HG02798 (cell line): ENCODE measurements at regions not wholly inside any gene's neighbourhood (a gene's known extent, or its start where the extent isn't known, plus 50 kb on each side); places are given as distances from the start of the nearest gene placed in this dataset.

Experiments
- ATAC-seq: cut with Tn5 transposase; IDR thresholded peaks from one replicate; pipeline ENCODE4 v1.9.1; 2021; ENCODE audit warnings: mild to moderate bottlenecking; ENCODE audit not compliant: unreplicated experiment, poor library complexity

DNA sequence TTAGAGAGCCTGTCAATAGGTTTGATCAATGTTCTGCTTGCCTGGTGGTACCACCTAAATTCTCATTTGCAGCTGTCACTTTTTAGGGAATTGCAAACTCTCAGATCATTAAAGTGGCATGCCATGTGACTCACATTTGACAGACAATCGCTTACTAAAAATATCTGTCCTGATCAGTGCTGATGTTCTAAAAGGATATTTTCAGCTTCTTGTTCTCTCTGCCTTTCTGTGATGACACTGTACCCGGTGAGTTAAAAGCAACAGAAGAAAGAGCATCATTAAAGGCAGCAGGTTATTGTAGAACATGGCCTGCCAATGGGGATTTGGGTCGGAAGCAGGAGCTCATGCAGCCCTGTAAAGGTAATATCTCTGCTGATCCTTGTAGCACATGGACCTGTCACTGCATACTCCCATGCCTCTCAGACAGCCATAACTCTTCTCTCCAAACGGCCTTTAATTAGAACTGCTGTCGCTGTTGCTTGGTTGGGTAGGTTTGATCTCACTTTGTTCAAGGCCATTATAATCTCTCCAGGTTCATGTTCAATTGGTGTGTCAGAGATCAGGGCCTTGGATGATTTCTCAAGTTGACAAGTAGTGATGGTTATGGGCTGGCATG, 441.3 kb upstream of the DEPDC1 start:
- ATAC-seq, result no peak

DNA sequence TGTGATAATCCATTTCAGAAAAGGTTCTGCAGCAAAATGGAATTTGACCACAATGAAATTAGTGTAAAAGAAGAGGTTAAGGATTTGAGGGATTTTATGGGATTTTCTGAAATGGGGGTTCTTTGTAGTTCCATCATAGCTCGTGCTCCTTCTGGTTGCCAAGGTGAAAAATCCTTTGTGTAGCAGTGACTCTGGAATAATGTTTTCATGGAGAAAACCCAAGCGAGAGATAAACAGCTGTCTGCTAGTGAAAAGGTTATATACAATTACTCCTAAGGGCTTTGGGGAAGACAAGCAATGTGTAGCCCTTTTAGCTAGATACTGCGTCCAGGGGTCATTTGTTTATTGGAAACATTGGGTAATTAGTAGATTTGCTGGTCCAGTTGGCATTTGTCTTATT, 453.2 kb upstream of the DEPDC1 start:
- ATAC-seq, result no peak

DNA sequence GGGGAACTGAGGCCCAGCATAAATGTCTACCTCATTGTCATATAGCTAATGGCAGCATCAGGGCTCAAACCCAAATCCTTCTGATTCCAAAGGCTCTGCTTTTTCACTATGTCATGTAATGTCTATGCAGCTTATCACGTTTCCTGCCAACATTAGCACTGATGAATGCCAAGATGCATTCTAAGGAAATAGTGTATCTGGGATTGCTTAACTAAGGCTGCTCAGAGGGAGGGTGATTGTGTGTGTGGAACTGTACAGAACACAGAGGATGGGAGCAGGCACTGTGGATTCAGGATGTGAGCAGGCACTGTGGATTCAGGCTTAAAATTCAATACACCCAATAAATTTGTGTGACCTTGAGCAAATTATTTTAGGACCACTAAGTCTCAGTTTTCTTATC, 456.4 kb upstream of the DEPDC1 start:
- ATAC-seq, result no peak

DNA sequence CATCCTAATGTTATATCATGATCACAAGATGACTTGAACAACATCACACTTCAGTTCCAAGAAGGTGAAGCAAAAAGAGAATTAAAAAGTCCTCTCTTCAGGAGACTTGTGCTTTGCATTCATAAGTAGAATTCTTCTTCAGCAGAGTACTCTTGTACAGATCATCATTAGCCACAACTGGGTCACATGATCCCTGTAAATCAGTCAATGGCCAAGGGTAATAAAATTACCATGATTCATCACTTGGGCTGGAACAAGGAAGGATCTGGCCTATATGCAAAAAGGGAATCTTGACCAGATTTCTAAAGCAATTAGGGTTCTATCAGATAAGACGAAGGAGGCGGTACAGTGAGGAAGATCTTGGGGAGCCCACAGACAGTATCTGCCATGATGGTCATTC, 458.0 kb upstream of the DEPDC1 start:
- no peak for ATAC-seq

DNA sequence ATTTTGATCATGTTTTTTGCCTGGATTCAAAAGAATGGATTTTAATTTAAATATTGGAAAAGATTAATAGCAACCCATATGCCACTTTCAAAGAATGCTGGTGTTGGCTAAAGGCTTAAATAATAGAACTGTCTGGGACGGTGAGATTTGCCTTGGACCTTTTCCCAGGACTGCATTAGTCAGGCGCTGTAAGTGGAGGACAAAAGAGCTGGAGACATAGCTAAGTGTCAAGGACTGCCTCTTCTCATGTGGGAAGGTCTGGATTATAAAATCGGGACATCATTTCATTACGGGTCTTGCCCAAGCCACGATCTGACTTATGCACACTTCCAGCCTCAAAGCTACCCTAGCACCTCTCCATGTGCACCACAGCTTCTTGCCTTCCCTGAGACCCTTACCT, 458.5 kb upstream of the DEPDC1 start:
- ATAC-seq, result no peak

DNA sequence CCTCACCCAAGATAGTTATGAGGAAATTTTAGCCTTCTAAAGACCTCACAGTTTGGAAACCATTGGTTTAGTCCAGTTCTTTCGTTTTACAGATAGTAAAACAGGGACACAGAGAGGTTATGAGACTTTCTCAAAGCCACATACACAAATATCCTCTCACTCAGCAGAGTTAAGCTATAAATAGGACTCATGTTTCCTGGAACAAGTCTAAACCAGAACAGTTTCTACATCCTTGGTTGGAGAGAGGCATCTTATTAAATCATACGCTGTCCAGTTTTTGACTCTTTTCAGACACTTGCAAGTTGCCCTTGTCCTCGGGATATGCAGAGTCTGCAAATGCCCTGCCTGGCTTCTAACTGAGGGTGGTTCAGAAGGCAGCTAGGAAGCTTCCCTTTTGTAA, 462.1 kb upstream of the DEPDC1 start:
- no peak for ATAC-seq

DNA sequence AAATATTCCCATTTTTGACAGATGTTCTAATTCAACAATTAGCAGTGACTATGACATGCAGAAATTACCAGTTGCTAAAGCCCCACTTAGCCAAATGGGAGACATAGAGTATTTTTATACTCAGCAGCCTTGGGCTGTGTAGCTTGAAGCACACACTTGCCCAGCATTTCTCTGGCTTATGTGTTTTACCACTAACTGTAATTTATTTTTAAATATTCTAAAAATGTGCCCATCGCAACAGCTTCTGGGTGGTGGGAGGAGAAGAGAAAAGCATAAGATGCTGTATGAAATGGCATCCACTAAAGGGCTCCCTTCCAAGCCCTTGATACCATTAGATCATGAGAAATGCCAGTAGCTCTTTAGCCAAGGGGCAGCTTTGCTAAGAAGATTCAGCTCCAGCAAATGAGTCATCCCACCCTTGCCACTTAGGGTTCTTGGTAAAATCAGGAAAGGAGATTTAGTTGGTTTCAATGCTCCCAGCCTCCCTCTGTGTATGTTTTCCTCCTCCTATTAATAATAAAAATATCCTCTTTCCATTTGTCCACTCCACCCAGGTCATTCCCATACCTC, 462.7 kb upstream of the DEPDC1 start:
- ATAC-seq, result no peak

DNA sequence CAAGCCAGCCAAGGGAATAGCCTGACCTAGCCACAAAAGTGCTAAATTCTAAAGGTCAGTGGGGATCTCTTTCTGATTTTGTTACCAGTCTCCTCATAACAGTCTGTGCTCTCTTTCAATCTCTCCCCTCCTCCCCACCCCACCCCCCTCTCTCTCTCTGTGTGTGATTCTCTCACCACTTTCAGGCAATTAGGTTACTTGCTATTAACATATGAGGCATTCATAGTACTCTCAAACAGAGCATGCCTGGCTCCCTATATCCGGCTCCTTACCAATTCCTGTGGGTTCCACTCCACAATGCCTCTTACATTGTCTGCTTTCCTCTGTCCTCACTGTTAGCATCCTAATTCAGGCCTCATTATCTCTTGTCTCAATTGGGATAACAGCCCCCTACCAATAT, 464.3 kb upstream of the DEPDC1 start:
- no peak for ATAC-seq

DNA sequence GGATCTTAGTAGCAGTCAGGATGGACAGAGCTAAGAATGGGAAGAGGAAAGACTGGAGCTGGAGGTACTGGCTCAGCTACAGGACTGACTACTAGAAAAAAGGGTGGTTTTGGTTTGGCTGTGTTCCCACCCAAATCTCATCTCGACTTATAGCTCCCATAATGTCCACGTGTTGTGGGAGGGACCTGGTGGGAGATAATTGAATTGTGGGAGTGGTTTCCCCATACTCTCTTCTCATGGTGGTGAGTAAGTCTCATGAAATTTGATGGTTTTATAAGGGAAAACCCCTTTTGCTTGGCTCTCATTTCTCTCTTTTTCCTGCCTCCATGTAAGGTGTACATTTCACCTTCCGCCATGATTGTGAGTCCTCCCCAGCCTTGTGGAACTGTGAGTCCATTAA, 466.5 kb upstream of the DEPDC1 start:
- ATAC-seq, result no peak

DNA sequence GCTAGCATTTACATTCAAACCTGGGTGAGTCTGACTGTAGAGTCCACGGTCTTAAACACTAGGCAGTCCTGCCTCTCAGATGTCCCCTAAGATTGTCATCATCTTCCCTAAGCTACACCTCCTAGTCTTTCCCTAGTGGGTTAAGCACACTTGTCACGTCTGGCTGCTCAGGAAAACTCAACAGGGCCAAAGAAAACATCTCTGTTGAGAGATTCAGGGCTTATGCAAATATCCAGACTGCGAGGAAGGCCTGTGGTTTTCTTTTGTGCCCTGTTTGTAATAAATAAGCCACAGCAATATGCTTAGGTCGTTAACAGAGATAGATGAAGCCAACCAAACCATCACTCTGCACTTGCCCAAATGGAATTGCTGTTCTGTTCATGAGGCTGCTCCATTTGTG, 472.6 kb upstream of the DEPDC1 start:
- no peak for ATAC-seq

DNA sequence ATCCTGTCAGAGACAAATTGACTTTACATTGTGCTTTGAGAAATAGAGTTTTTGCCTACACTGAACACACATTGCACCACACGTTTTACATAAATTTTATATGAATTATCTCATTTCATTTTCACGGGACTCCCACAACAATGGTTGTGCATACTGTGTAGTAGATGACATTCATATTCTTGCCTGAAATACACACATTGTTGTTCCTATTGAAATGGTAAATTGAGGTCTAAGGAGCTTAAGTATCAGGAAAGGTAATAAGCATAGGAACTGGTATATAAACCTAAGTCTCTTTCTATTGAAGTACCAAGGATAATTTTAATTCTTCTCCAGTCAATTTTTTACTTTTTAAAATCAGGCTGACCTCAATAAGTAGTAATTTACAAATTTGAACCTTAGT, 473.7 kb upstream of the DEPDC1 start:
- no peak for ATAC-seq

DNA sequence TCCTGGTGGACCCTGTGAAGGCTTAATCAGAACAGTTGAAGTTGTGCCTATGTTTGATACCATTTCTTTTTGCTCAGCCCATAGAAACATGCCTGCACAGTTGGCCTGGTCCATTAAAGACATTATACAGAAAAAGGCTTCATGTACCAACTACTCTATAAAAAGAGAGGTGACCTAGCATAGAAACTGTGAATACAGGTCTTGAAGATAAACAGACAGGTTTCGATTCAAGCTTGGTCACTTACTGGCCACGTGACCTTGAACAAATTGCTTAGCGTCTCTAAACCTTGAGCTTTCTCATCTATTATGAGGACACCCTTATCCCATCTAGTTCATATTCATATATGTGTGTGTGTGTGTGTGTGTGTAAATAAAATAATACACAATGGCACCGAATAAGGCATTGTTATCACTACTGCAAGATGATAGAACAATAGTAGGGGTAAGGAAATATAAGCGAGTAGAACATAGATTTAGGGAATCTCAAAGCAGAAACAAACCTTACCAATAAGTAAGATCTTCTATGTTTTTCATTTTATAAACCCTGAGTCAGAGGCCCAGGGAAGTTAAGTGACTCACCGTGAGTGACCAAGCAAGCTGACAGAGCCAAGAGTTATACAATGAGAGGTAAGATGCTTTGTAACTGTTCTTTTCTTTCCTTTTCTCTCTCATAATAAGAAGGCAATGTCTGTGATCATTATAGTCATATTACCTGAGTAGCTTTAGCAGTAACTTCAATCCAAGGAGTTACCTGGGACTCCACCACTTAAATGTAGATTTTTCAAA, 476.8 kb upstream of the DEPDC1 start:
- ATAC-seq, result no peak

DNA sequence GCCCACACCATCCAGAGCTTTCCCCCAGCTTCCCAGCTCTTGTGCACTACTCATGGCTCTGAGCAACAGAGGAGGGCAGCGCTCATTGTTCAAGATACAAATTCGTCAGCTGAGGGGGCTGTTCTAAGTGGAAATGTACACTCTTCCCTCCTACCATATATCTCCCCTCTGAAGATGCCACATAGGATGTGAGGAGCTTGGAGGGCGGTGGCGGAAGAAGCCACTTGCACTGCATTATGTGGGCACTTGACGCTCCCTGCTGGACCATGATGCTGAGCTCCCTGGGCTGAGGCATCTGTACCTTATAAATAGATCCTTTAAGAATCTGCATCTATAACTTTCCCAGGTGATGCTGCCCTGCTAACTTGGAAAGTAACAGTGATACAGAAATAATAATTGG, 477.6 kb upstream of the DEPDC1 start:
- ATAC-seq, result no peak

DNA sequence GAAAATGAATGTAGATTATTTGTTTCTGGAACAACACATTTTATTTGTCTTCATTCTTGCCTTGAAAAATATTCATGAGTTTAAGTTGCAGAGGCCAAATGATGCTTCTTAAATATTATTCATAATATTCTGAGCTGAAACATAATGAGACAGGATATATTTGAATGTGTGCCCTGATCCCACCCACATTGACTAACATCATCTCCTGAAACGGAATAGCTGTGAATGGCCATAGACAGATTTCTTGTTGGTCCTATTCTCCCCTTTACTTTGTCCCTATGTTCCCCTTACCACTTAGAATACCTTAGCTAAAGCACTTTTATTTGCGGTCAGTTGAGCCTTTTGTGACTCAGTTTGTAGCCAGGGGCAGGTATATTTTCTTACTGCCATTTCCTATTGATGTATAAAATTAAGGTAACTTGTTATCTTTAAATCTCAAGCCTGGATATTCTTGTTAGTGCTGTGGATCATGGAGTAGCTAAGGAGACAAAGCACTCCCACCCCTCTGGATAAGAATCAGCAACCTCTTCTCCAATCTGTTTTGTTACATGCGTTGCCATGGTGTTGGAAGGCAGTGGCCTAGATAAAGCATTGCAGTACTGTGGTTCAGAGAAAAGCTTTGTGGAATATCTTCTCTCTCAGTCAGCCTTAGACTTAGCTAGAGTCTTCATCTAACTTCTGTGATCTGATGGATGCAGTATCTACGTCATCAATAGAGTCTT, 478.5 kb upstream of the DEPDC1 start:
- ATAC-seq, result no peak

DNA sequence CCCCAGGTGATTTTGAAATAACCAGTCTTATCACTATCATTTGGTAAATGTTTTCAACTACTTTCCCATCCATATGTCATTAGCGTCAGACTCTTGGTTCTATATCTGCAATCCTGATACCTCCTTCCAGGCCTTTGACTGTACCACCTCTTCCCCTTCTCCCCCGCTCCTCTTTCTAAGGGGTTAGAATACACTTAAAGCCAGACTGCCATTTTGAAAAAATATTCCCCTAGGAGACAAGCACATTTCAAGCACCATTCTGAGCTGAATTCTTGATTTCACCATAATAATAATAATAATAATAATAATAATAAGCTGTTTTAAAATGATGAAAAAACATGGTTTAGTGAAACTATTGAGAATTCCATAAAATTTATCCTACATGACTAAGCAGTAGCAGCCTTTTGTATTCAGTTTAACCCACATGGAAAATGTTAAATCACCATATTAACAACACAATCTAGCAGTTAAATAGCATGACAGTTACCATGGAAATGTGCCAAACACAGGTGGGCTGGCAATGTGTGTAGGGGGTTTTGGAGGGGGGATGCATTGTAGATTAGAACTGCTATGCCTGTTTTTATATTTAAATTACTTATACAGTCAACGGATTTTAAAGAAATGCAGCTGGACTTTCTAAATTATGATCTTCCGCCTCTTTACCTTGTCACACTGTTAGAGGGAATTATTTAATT, 480.2 kb upstream of the DEPDC1 start:
- no peak for ATAC-seq

DNA sequence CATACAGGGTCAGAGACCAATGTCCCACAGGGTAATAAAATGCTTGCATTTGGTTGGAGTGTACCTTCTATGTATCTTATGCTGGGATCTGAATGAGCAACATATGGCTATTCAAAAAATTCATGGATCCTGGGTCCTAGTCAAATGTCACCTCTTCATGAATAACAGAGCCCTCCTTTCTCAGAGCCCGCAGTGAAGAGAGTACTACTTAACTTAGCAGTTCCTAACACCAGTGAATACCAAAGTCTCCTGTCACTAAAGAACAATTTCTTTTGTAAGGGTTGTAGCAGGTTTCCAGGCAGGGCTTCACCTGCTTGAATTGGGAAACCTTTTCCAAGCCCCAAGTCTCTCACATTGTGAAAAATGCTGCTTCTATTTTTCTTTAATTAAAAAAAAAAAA, 483.0 kb upstream of the DEPDC1 start:
- no peak for ATAC-seq

DNA sequence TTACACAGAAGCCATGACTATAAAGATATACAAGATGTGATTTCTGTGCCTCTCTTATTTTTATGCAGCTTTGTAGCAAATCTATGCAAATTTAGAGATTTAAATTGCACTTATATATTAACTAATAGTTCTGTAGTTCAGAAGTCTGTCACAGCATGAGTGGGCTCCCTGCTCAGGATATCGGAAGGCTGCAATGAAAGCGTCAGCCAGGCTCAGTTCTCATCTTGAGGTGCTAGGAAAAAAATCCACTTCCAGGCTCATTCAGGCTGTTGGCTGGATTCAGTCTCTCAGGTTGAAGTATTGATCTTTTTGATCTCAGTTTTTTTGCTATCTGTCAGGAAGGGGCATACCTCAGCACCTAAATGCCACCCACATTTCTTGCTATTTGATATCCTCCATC, 487.4 kb upstream of the DEPDC1 start:
- no peak for ATAC-seq

DNA sequence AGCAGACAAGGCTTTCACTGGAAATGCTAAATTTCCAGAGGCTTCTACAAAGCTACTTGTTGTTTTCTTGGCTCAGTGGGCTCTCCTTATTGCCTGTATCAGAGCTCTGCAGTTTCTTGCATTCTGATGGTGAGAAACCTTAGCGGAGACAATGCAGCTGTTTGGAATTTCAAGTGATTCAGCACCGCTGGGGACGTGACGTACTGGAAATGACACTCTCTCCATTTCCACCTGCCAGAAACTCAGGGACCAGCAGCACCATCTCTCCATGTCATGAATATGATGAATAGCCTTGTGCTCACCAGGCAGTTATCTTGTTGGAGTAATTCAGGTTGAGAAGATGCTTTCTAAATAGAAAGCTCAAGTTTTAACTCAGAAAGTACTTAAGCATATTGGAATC, 497.2 kb upstream of the DEPDC1 start:
- ATAC-seq, result no peak

DNA sequence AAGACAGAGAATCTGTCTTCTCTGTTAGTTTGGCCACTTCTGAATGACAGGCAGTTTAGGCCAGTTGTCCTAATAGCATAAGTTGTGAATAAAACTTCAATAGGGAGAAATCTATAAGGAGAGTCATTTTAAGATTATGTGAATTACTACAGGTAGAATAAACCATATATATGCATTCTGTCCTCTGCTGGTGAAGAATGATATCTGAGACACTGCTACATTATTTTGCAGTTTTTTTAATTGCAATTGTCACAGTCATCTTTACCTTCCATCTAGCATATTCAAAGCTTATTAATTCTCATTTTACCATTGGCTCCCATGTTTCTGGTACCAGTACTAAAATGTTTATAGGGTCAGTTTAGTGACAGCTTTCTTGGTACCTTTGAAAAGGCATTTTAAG, 519.6 kb upstream of the DEPDC1 start:
- ATAC-seq, result no peak

DNA sequence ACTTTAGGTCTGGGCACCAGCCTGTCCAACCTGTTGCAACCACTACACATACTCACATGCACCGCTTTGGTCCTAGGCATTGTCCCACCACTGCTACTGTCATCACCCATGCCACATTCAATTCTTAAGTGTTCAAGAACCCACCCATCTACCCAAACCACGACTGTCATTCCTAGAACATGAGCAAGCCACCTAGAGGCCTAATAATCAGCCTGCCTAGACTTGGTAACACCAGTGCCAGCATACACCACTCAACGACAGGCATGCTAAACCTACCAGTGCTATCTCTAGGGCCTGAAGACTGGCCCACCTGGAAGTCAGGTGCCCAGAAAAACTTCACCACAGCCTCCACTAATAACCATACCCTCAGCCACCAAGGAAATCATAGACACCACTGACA, 532.8 kb upstream of the DEPDC1 start:
- no peak for ATAC-seq

DNA sequence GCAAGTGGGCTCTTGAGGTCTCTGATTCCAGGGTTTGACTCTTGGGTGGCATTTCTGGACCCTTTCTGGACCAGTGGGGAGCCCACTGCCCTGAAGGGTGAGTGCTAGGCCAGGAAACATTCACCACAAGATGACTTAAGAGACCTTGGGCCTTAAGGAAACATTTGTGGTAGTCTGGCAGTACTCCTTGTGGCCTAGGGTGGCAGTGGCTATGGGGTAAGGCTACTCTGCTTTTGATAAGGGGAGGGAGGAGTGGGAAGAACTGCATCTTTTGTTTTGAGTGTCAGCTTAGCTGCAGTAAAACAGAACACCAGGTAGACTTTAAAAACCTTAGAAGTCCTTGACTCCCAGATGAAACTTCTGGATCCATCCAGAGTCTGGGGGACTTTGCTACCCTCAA, 529.3 kb upstream of the LRRC7 start:
- no peak for ATAC-seq
